GM23338 (cell line): ENCODE measurements at regions not wholly inside any gene's neighbourhood (a gene's known extent, or its start where the extent isn't known, plus 50 kb on each side); places are given as distances from the start of the nearest gene placed in this dataset.

ENCODE experiments used
- ATAC-seq: fragments of 200-7000 bp; cut with Tn5 transposase; 3 replicates; pipeline ENCODE4 v1.9.1; 2020
- DNase-seq: peaks from one replicate; pipeline ENCODE4 v3.0.0-alpha.2; 2015; ENCODE audit warnings: low spot score
- H2AFZ ChIP-seq: fragments of 200-600 bp; sonication (generic); 2 replicates; pipeline ENCODE4 v1.8.0; 2016; ENCODE audit warnings: antibody characterized with exemption, mild to moderate bottlenecking, moderate library complexity
- H3F3A ChIP-seq: fragments of 200-600 bp; sonication (generic); replicated peaks from 2 replicates; pipeline ENCODE4 v1.8.0; 2017; ENCODE audit warnings: antibody characterized with exemption, mixed run types, low read depth
- H3K27ac ChIP-seq: fragments of 200-600 bp; sonication (generic); 2 replicates; pipeline ENCODE4 v1.6.1; 2016; ENCODE audit warnings: low read depth
- H3K27me3 ChIP-seq: fragments of 200-600 bp; sonication (generic); 2 replicates; pipeline ENCODE4 v1.8.0; 2016; ENCODE audit warnings: mild to moderate bottlenecking, mixed run types, moderate library complexity; ENCODE audit not compliant: insufficient read depth
- H3K36me3 ChIP-seq: fragments of 200-600 bp; sonication (generic); 2 replicates; pipeline ENCODE4 v1.8.0; 2016; ENCODE audit warnings: mild to moderate bottlenecking; ENCODE audit not compliant: insufficient read depth
- H3K4me1 ChIP-seq: fragments of 200-600 bp; sonication (generic); 2 replicates; pipeline ENCODE4 v1.8.0; 2016; ENCODE audit warnings: mild to moderate bottlenecking, moderate library complexity; ENCODE audit not compliant: insufficient read depth
- H3K4me2 ChIP-seq: fragments of 200-600 bp; sonication (generic); 2 replicates; pipeline ENCODE4 v1.7.1; 2017; ENCODE audit warnings: mixed run types
- H3K4me3 ChIP-seq: fragments of 200-600 bp; sonication (generic); 2 replicates; pipeline ENCODE4 v1.6.1; 2016; ENCODE audit warnings: mixed run types
- H3K79me2 ChIP-seq: fragments of 200-600 bp; sonication (generic); replicated peaks from 2 replicates; pipeline ENCODE4 v1.8.0; 2017; ENCODE audit warnings: mild to moderate bottlenecking; ENCODE audit not compliant: insufficient read depth
- H3K9me2 ChIP-seq: fragments of 200-600 bp; sonication (generic); 2 replicates; pipeline ENCODE4 v1.8.0; 2017; ENCODE audit not compliant: insufficient read depth
- H4K20me1 ChIP-seq: fragments of 200-600 bp; sonication (generic); replicated peaks from 2 replicates; pipeline ENCODE4 v1.8.0; 2017; ENCODE audit warnings: mild to moderate bottlenecking; ENCODE audit not compliant: insufficient read depth
- H3K27ac Mint-ChIP-seq: 2 replicates; pipeline ENCODE4 v1.8.0; 2020; ENCODE audit warnings: inconsistent platforms, mild to moderate bottlenecking, moderate library complexity, mixed read lengths
- H3K27me3 Mint-ChIP-seq: 3 replicates; pipeline ENCODE4 v1.8.0; 2022; ENCODE audit warnings: low read depth, mild to moderate bottlenecking, moderate library complexity, mixed read lengths, inconsistent platforms; ENCODE audit not compliant: insufficient read depth, poor library complexity
- H3K36me3 Mint-ChIP-seq: 3 replicates; pipeline ENCODE4 v1.8.0; 2021; ENCODE audit warnings: low read depth, mild to moderate bottlenecking, inconsistent platforms, moderate library complexity, mixed read lengths
- H3K4me1 Mint-ChIP-seq: 3 replicates; pipeline ENCODE4 v1.8.0; 2020; ENCODE audit warnings: mild to moderate bottlenecking, inconsistent platforms, mixed read lengths
- H3K4me3 Mint-ChIP-seq: 3 replicates; pipeline ENCODE4 v1.8.0; 2021; ENCODE audit warnings: moderate library complexity, mild to moderate bottlenecking, inconsistent platforms, mixed read lengths
- H3K9me3 Mint-ChIP-seq: 3 replicates; pipeline ENCODE4 v1.8.0; 2020; ENCODE audit warnings: moderate library complexity, mild to moderate bottlenecking, inconsistent platforms, mixed read lengths
- CREB1 ChIP-seq: fragments of 250-450 bp; sonication (Bioruptor Pico); IDR thresholded peaks from 2 replicates; pipeline ENCODE4 v1.5.0; 2020; ENCODE audit warnings: low read depth, mild to moderate bottlenecking, moderate library complexity
- ETS1 ChIP-seq: IDR thresholded peaks from 2 replicates; pipeline ENCODE4 v1.6.1; 2016; ENCODE audit warnings: antibody characterized with exemption
- EZH2phosphoT487 ChIP-seq: fragments of 200-600 bp; sonication (generic); IDR thresholded peaks from one replicate; pipeline ENCODE4 v1.8.1; 2018; ENCODE audit warnings: antibody characterized with exemption; ENCODE audit not compliant: unreplicated experiment
- JUNB ChIP-seq: IDR thresholded peaks from one replicate; pipeline ENCODE4 v1.6.1; 2016; ENCODE audit warnings: antibody characterized with exemption; ENCODE audit not compliant: unreplicated experiment
- NANOG ChIP-seq: IDR thresholded peaks from 2 replicates; pipeline ENCODE4 v1.6.1; 2016; ENCODE audit warnings: antibody characterized with exemption, borderline replicate concordance
- STAT1 ChIP-seq: IDR thresholded peaks from one replicate; pipeline ENCODE4 v1.6.1; 2016; ENCODE audit warnings: antibody characterized with exemption; ENCODE audit not compliant: unreplicated experiment
- ZNF114 ChIP-seq: fragments of 250-450 bp; sonication (Bioruptor Pico); IDR thresholded peaks from 2 replicates; pipeline ENCODE4 v1.5.0; 2020; ENCODE audit warnings: mild to moderate bottlenecking, moderate library complexity
- ZNF331 ChIP-seq: fragments of 250-450 bp; sonication (Bioruptor Pico); IDR thresholded peaks from 2 replicates; pipeline ENCODE4 v1.5.0; 2020; ENCODE audit warnings: low read depth, mild to moderate bottlenecking, moderate library complexity
- ZNF462 ChIP-seq: fragments of 250-450 bp; sonication (Bioruptor Pico); IDR thresholded peaks from 2 replicates; pipeline ENCODE4 v1.5.0; 2020; ENCODE audit warnings: mild to moderate bottlenecking, moderate library complexity

DNA sequence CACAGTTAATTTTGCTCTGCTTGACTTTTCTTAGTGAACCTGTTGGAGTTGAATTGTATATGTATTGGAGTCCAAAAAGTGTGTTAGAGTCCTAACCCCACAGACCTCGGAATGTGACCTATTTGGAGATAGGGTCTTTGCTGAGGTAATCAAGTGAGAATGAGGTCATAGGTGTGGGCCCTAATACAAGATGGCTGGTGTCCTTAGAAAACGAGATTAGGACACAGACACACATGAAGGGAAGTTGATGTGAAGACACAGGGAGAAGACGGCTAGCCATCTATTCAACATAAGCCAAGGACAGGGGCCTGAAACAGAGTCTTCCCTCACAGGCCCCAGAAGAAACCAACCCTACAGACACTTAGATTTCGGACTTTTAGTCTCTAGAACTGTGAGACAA lies 260.6 kb upstream of the NEBL start:
- TF ChIP-seq EZH2phosphoT487, result no peak
- TF ChIP-seq NANOG, result no peak
- no peak for TF ChIP-seq ZNF331 (CRISPR knock-in tag)
- DNase-seq (no peak), ATAC-seq (no peak)
- H3K4me1 ChIP-seq, result peaks cover 14% of the 10 kb centered on the region
- no peak overlapping the region for H2AFZ ChIP-seq
- no peak overlapping the region for H3K4me3 Mint-ChIP-seq
- no peaks in the 10 kb centered on the region for H4K20me1 ChIP-seq
- no peak overlapping the region for H3K4me2 ChIP-seq
- H3K9me3 Mint-ChIP-seq, result peaks cover 22% of the 10 kb centered on the region
- H3K4me3 ChIP-seq, result no peak overlapping the region
- no peak overlapping the region for H3K27ac ChIP-seq
- no peak overlapping the region for H3K27ac Mint-ChIP-seq
- peaks cover 20% of the 10 kb centered on the region for H3K4me1 Mint-ChIP-seq
- peaks cover 18% of the 10 kb centered on the region for H3K36me3 Mint-ChIP-seq
- no peaks in the 10 kb centered on the region for H3F3A ChIP-seq
- H3K27me3 ChIP-seq, result no peaks in the 10 kb centered on the region
- H3K36me3 ChIP-seq, result no peaks in the 10 kb centered on the region
- no peaks in the 10 kb centered on the region for H3K27me3 Mint-ChIP-seq
- no peaks in the 10 kb centered on the region for H3K79me2 ChIP-seq
- no peaks in the 10 kb centered on the region for H3K9me2 ChIP-seq

- Mint-ChIP-seq H3K36me3 (no peaks in the 10 kb centered on the region), H3K27me3 (peaks cover 2% of the 10 kb centered on the region), H3K4me1 (peaks cover 10% of the 10 kb centered on the region), H3K4me3 (no peak overlapping the region), H3K27ac (no peak overlapping the region), H3K9me3 (no peaks in the 10 kb centered on the region)
- Histone ChIP-seq H3K27ac (no peak overlapping the region), H3K79me2 (no peaks in the 10 kb centered on the region), H3F3A (no peaks in the 10 kb centered on the region), H3K27me3 (no peaks in the 10 kb centered on the region), H3K36me3 (no peaks in the 10 kb centered on the region), H3K9me2 (peaks cover 6% of the 10 kb centered on the region), H3K4me3 (no peak overlapping the region), H4K20me1 (no peaks in the 10 kb centered on the region), H2AFZ (no peak overlapping the region), H3K4me2 (no peak overlapping the region), H3K4me1 (0 out of 2 replicates have a peak, but pooled peaks cover 5% of the 10 kb centered on the region)
- TF ChIP-seq EZH2phosphoT487 (no peak), JUNB (no peak), STAT1 (no peak), ZNF462 (CRISPR knock-in tag) (no peak), NANOG (no peak), CREB1 (no peak), ZNF114 (CRISPR knock-in tag) (no peak), ETS1 (no peak)
- ATAC-seq, result no peak
- no peak for DNase-seq
Observed at GRCh38 chr10:21150166-21150565, 253.1 kb upstream of the NEBL start.
